DMS114 treated with DMSO at 0.1 percent for 48 hours (cell line): ENCODE measurements at regions not wholly inside any gene's neighbourhood (a gene's known extent, or its start where the extent isn't known, plus 50 kb on each side); places are given as distances from the start of the nearest gene placed in this dataset.

ENCODE experiments used
- DNase-seq: peaks from one replicate; lab custom pipeline; 2025; ENCODE audit not compliant: unreplicated experiment; lab: John Stamatoyannopoulos, UW

DNA sequence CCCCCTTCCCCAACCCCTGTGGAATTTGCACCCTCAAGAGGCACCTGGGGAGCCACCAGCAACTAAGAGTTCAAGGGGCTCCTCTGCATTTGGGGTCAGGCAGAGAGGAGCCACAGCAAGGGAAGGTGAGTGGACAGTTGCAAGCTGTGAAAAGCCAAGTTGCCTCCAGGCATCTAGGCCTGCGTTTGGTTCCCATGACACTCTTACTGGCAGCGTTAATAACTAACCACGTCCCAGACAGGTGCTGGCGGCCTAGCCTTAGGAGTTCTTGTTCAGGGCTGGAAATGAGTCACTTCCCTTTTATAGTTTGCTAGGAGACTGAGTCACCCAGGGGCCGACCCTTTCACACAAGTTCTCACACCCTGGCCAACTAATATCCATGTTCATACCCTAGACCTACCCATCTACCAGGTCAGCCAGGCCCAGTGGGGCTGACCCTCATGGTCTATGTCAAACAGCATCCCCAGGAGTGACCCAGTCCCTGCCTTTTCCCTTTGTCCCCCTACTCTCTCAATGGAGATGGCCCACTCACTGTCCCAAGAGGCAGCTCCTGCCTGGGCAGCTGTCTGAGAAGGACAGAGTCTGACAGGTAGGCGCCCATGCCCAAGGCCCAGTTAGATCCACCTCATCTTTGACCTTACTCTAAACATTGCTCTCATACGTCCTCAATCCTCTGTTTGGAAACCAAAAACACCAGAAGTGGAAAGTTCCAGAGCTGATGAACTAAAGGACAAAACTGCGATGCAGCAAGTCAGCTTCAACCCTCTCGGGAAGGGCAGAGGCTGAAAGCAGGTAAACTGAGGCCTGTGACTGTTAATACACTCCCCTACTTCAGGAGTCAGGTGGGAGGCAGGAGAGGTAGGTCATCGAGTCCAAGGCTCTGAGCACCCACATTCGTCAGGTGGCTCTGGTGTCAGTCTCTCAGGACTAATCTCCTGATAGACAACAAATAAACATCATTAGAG is 300.6 kb downstream of the SOX9 start:
- DNase-seq: no peak

DNA sequence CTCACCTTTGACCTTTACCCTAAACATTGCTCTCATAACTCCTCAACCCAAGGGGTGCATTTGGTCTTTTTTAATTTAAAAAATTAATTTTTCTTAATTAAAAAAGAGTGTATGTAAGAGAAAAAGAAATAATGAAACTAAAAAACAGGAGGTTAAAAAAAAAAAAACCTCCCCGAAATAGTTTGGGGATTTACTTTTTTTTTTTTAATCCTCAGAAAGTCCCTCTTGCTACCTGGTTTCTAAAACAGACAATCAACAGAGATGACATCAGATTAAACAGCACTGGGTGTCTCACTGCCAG is 301.3 kb downstream of the SOX9 start:
- DNase-seq: no peak

DNA sequence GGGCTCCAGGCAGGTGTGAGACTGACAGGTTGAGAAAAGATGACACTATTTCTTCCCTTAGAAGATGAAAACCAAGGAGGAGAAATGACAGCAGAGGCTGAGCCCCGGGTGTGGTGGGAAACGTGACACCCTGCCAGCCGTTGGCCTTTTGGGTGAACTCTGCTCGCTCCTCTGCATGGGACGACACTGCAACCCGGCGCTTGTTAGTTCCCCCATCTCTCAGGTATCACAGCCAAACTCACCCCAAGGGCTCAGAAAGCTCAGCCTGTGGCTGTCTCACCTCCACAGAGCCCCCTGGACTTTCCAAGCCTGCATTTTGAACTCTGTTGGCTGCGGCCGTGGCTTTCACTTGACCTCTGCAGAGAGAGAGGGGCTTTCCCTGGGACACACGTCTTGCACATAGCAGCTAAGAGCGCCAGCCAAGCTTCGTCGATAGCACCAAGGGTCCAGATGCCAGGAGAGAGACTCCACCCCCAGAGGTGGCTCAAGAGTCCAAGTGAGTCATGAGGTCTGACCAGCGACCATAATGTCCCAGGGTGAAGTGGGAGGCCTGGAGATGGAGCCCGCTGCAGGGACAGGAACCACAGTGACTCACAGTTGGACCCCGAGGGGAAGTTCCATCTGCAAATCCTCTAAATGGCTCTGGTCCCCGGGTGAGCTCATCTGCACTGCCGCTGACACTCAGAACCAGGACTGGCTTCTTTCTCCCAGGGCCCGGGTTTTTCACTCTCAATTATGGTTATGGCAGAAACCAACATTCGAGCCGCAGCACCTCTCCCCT is 301.9 kb downstream of the SOX9 start:
- no peak for DNase-seq

DNA sequence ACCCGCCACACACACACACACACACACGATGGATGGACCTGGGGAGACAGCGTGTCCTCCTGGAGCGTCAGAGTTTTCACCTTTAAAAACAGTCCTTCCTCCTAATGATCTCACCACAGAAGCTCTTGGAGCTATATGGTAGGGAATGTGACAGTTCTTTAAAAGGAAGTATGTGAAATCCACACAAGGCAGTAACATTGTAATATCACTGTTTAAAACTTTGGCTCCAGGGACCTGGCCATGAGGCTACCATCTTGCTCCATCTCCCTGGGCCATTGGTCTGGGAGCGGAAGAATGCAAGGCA is 302.4 kb downstream of the SOX9 start:
- DNase-seq: no peak

DNA sequence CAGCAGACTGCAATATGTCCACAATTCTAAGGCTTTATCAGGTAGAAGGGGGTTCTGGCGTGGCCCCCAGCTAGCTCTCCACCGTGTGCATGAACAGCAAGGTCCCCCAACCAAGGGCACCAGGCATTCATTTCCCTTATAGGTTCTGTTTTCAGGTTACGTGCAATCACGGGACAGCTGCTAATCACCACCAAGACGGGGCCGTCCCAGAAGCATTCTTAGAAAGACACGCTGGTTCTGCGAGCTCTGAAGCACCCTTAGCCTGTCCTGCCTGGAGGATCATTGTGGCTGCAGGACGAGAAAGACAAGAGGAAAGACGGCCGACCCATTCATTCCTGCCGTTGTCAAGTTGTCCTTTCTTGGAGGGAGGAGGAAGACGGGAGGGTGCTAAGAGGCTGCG is 302.9 kb downstream of the SOX9 start:
- DNase-seq: no peak

DNA sequence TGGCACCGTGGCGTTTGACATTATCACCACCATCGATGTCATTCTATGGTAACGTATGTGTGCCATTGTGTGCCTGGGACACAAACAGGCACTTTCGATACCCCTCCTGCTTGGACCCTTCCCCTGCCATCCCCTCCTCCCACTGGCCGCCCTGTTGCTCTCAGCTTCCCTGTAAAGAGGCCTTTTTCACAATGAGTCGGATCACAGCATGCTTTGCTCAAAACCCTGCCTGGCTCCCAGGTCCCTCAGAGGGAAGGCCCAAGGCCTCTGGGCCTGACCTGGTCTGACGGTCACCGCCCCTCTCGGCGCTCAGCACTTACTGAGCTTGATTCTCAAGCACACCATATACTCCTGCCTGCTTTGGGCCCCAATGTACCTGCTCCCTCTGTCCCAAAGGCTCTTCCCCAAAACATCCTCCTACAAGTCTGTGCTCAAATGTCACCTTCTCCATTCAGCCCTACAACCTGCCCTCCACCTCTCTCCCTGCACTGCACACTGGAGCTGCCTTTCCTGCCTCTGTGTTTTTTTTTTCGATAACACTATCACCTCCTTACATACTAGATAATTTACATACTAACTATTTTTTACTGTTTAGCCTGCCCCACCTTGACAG is 303.8 kb downstream of the SOX9 start:
- no peak for DNase-seq

DNA sequence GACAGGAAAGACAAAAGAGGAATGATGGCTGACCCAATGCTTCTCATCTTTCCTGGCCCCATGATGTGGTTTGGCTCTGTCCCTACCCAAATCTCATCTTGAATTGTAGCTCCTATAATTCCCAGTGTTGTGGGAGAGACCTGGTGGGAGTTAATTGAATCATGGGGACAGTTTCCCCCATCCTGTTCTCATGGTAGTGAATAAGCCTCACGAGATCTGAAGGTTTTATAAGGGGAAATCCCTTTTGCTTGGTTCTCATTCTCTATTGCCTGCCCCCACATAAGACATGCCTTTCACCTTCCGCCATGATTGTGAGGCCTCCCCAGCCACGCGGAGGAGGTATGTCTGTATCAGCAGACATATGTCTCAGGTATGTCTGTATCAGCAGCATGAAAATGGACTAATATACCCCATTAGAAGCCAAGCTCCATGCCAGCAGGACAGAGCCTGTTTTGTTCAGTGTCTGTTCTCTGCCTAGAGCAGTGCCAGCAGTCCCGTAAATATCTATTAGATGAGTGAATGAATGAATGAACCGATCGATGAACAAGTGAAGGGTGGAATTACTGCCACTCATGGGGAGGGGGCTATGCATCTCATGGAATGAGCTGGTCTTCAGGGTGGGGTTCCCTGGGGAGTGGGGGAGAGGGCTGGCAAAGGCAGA is 304.4 kb downstream of the SOX9 start:
- DNase-seq: no peak

DNA sequence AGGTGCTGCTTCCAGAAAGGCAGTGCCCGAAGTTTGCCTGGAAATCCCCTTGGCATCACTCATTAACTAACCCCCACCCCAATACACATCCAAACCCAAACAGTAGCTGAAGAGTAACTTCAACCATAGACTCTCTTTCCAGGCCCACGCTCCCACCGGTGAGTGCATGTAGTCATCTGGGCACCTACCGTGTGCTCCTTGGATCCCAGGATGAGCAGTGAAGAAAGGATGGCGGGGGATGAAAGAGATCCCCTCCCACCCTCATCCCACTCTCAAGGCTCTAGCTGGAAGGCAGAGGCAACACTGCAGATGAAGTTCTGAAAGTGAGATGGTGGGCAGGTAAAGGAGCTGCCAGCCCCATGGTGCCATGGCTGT is 305.0 kb downstream of the SOX9 start:
- no peak for DNase-seq

DNA sequence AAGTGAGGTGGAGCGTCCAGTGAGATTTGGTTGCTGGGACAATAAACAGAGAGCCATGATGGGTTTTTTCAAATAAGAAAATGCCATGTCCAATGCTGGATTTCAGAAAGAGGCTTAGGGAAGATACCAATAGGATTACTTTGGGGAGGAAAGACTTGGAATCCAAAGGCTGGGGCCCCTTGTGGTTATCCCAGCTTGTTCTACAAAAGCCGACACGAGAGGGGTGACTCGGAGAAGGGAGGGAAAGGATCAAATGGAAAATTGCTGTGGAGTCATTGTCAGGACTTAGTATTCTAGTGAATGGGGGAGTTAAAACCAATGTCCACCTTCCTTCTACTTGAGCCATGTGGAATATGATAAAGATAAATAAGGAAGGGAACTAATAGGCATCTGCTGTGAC is 305.5 kb downstream of the SOX9 start:
- DNase-seq: no peak

DNA sequence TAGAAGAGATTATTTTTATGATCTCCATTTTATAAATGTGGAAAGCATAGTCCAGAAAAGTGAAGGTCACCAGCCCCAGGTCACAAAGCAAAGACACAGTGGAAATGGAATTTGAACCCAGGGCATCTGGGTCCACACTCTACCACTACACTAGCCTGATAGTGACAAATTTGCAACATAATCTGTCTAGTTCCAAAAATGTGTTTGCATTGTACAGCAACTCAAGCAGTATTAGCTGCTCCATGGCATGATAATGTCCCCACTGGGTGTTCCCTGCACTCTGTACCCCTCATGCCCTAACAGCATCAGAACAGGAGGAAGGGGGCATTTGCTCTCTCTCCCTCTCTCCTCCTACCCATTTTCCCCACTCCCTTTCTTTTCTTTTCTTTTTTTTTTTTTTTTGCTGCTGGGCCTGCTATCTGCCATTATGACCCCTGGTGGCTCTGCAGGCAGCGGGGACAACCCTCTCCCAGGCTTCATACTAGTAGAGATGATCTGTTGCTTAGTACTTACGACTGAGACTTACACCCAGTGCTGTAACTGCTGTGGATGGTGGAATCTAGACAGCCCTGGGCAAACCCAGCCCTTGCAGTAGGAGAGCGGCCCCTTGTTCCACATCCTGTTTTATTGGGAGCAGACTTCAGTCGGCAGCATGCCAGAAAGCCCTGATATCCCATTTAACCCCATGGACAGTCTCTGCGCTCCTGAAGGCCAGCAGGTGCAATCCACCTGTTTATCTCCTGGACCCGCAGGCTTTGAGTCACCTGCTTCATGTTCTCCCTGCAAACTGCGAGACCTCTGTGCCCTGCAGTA is 306.3 kb downstream of the SOX9 start:
- no peak for DNase-seq

DNA sequence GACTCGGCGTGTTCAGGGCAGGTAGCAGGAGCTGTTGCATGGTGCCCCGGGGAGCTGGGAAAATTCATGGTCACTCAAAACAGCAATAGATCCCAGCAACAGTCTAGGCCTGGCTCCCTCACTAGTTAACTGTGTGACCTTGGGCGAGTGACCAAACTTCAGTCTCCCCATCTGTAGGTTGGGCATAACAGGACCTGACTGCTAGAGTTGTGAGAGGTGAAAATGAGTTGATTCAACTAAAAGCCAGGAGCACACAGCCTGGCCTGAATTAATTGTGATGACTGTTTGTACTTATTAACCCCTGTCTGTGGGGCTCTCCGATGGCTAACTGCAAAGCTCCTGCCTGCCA is 306.9 kb downstream of the SOX9 start:
- no peak for DNase-seq

DNA sequence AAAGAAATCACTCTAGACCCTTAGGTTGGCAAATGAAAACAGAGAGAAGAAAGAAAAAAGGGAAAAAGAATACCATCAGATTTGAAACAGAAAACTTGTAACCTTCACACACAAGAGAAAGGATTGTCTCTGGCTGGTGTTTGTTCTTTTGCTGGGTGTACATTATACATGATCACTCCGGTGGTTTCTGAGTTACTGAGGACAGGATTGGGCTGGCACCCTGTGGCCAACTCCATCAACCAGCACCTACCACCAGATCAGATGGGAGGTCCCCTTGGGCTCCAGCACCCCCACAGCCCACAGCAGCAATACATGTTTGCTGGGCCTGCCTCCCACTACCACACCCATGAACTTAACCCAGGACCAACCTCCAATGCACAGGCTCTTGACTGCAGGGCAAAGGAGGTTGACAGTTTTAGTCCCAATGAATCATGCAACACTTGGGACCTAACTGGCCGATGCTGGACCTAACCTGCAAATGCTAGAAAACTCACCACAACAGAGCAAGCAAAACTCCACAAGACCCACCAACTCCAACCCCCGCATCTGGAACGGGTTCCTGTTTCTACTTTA is 308.3 kb downstream of the SOX9 start:
- DNase-seq: no peak

DNA sequence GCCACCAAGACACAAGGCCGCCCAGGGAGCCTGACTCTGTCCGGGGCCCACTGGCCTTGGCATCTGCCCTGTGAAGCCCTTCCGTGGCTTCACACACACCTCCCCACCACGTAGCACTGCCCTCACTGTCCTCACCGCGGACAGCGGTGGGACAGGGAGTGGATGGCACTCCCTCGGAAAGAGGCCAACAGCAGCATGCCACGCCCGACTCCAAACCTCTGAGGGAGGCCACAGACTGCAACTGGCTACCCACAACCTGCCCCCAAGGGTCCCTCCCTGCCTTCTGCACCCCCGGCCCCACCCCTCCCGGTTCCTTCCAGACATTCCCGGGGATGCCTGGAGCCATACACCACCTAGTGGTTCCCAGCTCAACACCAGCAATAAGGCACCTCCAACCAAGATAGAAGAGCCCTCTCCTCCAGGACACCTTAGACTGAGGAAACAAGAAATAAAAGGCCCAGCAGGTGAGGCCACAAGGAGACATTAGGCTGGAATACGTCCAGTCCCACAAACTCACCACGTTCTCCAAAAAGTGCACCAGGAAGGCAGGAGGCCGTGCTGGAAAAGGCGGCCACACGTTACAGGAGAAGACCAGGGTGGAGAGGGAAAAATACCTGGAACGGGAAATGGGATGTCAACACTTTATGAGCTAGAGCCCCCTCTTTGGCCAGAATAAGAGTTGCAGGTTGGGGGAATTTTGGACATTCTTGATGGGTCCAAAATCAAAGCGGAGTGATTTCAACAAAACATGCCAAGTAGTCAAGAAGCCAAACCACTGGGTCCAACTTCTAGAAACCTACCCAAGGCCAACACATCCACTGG is 310.0 kb downstream of the SOX9 start:
- no peak for DNase-seq

DNA sequence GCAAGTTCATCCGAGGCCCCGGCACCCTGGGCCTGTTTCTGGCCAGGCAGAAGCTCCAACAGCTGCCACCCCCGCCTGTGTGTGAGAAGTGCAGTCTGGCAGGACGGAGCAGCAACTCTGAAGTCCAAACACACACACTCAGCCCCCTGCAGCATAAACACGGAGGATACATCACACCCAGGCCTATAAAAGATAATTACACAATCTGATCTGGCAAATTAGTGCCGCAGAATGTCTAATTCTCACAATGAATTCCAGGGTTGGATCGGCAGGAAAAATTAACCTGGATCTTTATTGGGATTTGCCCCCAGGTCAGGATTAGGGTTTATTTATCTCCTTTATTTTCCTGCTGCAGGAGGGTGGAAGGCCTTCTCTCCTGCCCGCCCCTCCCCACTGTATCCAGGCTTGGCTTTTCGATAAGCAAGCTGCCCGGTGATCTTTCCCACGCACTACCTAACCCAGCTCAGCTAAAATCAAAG is 311.4 kb downstream of the SOX9 start:
- no peak for DNase-seq

DNA sequence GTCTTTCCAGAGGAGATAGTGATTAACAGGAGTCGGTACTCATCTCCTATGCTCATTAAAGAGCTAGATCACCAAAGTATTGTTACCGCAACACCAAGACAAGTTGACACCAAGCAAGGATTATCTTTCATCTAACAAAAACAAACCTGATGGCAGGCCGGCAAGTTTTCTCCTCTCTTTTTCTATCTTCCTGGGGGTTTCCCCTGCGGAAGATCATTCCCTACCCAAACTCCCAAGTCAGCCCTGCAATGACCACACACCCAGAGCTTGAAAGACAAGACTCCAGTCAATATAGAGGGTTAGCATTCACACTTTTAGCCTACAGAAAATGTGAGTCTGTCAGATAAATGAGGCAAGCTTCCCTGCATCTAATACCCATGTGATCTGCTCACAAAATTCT is 312.1 kb downstream of the SOX9 start:
- DNase-seq: no peak

DNA sequence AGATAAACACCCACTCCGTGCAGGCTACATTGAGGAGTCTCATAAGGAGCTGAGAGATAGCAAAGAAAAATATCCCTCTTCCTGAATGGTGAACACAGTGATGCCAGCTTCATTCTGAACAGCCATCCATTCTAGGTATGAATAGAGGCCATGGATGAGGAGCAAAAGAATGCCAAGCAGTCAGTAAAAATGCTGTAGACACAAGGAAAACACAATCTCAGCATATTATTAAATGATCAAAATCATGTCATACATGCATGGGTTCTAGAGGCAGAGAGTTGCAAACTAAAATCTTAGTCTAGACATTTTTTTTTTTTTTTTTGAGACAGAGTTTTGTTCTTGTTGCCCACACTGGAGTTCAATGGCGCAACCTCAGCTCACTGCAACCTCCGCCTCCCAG is 313.0 kb downstream of the SOX9 start:
- DNase-seq: no peak

DNA sequence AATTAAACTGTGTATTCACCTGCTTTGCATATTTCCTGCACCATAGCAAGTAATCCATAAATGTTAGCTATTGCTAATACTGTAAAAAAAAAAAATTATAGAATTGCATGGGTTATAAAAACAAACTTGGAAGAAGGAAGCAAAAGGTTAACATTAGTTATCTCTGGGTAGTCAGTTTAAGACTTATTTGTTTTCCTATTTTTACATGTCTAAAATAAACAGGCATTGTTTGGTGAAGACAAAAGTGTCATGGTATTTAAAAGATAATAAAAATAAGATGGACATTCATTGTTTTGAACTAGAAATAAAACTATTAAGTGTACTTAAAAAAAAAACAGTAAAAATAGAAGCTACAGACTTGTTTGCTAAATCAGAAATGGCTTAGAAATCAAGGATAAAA is 313.8 kb downstream of the SOX9 start:
- DNase-seq: no peak

DNA sequence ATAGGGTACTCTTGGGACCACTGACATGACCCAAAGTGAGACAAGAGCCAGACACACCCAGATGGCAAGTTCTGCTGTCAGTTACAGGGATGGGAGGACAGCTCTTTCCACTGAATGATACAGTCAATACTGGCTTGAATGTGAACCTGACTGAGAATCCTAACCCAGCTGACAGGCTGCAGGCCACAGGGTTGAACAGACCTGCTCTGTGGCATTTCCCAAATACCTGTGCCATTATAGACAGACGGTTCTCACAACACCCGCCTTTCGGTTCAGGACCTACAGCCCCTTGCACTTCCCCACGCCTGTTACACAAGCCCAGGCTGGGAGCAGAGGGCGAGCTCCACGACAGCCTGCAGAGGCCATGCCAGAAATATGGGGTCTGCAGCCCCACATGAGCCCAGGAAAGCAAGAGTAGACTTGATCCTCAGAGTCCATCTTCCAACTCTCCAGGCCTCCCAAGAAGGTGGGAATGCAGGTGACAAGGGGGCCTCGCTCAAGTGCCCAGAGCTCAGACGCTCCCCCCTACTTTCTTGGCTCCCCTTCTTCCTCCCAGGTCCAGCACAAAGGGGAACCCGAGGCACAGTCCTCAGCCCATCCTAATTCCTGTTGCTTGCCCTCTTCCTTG is 314.3 kb downstream of the SOX9 start:
- DNase-seq: no peak

DNA sequence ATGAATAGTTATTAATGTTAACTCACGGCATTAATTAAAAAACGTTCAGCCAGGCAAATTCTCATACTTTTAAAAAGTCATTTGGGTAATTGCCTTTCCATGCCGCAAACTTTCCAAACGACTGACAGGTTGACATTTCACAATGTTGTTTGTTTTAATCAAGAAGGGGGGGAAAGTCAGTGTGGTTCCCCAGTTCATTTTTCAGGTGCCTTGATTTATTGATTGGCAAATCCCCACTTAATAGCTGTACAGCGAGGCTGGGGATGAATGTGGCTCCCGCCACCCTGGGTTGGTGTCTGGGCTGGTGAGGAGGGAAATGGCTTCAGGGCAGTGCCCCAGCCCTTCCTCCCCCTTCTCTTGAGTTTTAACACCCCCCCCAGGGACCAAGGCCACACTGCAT is 318.0 kb downstream of the SOX9 start:
- DNase-seq: no peak
